GM19240 (cell line): ENCODE measurements at regions not wholly inside any gene's neighbourhood (a gene's known extent, or its start where the extent isn't known, plus 50 kb on each side); places are given as distances from the start of the nearest gene placed in this dataset.
"Not testable (repeated sequence)": the region's sequence is repeated elsewhere in the genome, so short reads cannot be mapped to it uniquely, and the experiment has no call there.

ENCODE experiments used
- DNase-seq: peaks from one replicate; pipeline ENCODE4 v3.0.0; 2011; ENCODE audit warnings: low spot score; ENCODE audit not compliant: insufficient read length

DNA sequence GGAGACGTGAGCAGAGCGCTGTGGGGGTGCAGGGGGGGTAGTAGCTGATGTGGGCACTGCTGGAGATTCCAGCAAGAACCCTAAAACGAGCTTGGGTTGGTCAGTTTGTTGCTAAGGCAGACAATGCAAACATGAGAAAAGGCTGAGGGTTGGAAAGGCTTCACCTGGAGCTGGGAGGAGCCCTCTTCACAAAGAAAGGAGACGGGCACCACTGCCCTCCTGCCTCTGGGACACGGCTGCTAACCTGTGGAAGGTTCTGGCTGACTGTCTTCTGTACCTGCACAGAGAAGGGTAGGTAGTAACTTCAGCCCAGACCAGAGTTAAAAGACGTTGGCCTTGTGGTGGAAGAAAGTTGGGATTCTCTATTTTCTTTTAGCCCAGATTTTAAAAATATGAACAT, 108.7 kb downstream of the SUCLA2 start:
- no peak for DNase-seq

DNA sequence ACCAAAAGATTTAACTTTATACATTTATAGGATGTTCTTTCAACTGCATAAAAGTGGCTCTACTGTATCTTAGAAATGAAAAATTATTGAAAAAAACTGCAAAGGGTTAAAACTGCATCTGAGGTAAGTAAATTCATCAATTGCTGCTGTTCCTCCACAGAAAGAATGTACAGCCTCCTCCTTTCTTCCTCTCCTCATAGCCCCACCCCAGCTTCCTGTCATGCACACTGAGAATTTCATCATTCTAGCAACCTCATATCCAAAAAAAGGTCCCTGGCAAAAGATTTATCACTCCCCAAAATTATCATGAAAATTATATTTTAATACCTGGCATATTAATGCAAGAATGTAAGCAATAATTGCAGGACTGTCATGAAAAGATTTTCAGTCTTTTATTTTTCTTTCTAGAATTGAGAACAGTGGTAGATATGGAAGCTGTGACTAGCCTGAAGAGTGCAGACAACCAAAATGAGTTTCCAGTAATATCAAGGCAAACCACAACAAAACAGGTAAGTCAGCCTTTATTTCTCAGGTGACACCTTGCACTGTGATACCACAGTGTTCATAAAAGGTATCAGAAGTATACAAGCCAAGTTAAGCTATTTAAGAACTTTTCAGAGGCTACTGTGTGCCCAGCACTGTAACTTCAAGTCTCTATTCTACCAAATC, 110.8 kb downstream of the SUCLA2 start:
- DNase-seq = no peak

GRCh38 chr13:47886314-47886713, 114.8 kb downstream of the SUCLA2 start:
- DNase-seq = no peak

- no peak for DNase-seq
Measured at GRCh38 chr13:47875201-47875600, 125.9 kb downstream of the SUCLA2 start.

DNA sequence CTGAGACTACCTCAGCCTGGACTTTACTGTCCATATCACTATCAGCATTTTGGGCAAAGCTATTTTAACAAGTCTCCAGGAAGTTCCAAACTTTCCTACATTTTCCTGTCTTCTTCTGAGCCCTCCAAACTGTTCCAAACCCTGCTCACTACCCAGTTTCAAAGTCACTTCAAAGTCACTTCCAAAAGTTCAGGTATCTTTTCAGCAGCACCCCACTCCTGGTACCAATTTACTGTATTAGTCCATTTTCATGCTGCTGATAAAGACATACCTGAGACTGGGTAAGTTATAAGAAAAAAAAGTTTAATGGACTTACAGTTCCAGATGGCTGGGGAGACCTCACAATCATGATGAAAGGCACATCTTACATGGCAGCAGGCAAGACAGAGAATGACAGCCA, 127.1 kb downstream of the SUCLA2 start:
- DNase-seq = not testable (repeated sequence)

DNA sequence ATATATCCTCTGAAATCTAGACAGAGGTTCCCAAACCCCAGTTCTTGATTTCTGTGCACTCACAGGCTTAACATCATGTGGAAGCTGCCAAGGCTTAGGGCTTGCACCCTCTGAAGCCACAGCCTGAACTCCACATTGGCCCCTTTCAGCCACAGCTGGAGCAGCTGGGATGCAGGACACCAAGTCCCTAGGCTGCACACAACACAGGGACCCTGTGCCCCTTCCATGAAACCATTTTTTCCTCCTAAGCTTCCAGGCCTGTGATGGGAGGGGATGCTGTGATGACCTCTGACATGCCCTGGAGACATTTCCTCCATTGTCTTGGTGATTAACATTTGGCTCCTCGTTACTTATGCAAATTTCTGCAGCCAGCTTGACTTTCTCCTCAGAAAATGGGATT, 127.8 kb downstream of the SUCLA2 start:
- DNase-seq = not testable (repeated sequence)

GRCh38 chr13:47869776-47870175, 131.3 kb downstream of the SUCLA2 start:
- no peak for DNase-seq

DNA sequence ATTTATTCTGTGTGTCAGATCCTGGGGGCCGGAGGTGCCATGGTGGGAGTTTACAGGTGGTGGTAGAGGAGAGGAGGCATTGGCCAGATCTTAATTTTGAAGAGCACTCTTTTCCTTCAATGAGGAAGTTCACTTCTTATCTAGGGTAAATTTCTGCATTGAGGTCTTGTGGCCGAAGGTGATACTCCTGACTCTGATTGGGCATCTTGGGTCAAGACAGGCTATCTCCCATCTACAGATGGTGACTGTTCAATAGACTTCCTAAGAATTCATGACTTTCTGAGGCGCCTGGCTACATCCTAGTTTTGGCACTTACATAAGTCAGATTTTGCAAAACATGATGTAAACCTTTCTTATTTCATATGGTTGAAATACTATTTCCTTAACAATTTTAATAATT, 135.2 kb downstream of the SUCLA2 start:
- no peak for DNase-seq

- DNase-seq = no peak
Measured at GRCh38 chr13:47862841-47863240, 138.2 kb downstream of the SUCLA2 start.

- no peak for DNase-seq
Measured at GRCh38 chr13:47859165-47859564, 141.9 kb downstream of the SUCLA2 start.

- DNase-seq = no peak
Measured at GRCh38 chr13:47858042-47859025, 142.7 kb downstream of the SUCLA2 start.

DNA sequence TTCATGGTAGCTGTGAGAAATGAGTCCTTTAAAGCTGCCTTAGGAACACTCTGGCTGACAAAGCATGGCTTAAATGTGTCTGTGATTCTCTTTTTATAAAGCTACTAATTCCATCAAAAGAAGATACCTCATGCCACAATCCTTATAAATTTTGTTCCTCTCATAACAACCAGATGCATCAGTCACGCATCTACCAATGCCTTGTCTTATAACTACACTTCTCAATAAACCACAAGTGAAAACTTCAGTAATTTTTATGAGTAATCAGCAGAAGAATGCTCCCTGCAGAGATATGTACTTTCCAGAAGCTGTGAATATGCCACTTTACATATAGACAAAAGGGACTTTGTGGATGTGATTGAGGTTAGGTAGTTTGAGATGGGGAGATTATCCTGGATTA, 147.8 kb downstream of the SUCLA2 start:
- DNase-seq = no peak

DNA sequence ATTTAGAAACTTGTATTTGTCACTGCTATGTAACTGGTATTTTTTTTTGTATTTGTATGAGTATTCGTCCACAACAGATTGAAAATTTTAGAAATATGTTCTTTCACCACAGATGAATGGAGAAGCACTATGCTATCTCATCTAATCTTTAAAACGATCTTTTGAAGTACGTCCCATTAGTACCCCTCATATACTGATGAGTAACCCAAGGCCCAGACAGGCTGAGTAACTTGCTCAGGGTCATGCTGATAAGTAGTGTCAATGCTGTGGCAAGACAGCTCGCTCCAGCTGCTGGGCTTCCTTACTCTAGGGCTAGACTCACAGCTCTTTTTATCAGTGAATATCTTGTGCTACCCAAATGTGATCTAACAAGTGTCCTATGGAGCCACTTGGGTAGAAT, 154.2 kb downstream of the SUCLA2 start:
- no peak for DNase-seq

- no peak for DNase-seq
Measured at GRCh38 chr13:47845981-47846380, 155.1 kb downstream of the SUCLA2 start.

- DNase-seq = no peak
Measured at GRCh38 chr13:47843005-47843404, 158.1 kb downstream of the SUCLA2 start.

DNA sequence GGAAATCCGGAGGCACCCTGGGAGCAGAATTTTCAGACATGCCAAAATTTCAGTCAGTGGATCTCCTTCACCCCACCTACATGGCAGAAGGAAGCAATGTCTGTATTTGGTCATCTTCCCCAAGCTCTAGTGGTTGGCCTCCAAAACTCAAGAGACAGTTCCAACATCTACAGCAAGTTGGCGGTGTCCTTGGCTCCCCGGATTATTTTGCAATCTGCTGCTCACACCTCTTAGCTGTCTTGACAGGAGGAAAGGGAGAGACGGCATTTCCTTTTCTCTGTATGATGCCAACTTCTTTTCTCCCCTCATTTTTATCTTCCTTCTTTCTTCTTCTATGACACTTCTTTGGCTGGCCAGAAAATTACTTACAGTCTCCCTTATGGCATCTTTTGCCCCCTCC, 159.9 kb downstream of the SUCLA2 start:
- no peak for DNase-seq

DNA sequence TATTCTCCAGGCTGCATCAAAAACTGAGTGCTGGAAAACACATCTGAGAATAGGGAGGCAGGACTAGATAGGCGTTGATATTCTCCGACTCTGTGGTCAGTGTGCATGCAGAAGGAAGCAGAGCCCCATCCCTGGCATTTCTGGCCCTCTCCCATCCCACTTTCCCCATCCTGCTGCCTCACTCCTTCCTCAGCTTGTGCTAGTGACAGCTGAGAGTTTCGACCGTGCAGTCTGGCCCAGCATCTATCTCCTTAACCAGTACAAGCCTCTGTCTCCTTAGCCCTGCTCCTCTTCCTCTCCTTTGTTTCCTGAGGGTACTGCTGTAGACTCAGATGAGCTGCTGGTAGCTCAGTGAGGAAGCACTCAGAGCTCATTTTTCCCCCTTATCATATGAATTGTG, 163.2 kb downstream of the SUCLA2 start:
- DNase-seq = no peak

GRCh38 chr13:47837104-47837880, 163.8 kb downstream of the SUCLA2 start:
- no peak for DNase-seq

DNA sequence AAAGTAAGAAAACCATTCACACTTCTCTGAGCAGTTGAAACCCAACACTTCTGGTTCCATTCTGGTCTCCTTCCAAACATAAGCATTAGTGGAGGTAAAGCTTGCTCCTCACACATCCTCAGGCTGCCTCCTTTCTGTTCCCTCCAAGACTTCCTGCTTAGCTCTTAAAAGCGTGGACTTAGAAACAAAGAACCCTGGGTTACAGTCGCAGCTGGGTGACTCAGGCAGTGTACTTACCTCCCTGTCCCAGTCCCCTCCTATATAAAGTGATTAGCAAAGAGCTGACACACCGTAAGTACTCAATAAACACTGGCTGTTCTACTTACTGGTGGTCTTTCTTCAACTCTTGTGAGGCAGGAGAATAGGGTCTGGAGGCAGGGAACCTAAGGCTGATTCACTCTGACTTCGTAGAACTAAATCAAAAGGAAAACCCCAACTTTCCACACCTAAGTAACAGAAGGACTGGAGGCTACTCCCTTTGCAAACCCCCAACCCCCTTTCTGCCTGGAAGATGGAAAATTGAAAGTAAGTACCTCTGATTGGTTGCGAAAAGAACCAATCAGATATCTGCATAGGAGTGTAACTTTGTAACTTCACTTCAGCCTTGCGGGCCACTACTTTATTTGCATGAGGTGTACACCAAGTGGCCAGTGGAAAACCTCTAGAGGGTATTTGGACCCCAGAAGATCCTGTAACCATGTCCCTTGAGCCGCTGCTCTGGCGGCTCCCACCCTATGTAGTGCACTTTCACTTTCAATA, 165.4 kb downstream of the SUCLA2 start:
- DNase-seq = no peak

- no peak for DNase-seq
Measured at GRCh38 chr13:47832458-47832972, 168.6 kb downstream of the SUCLA2 start.

DNA sequence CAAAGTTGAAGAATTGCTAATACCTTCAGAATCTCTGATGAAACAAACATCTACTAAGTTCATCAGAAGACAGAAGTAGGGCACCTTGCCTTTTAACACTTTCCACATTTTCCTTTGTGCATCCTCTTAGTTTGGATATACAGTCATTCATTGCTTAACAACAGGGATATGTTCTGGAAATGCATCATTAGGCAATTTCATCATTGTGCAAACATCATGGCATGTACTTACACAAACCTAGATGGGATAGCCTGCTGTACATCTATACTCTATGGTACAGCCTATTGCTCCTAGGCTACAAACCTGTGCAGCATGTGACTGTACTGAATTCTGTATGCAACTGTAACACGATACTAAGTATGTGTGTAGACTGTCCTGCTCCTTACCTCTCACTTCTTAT, 169.8 kb downstream of the SUCLA2 start:
- no peak for DNase-seq
